Breast epithelium (tissue), 3 donors: ENCODE measurements at regions not wholly inside any gene's neighbourhood (a gene's known extent, or its start where the extent isn't known, plus 50 kb on each side); places are given as distances from the start of the nearest gene placed in this dataset.
"Not testable (repeated sequence)": the region's sequence is repeated elsewhere in the genome, so short reads cannot be mapped to it uniquely, and the experiment has no call there.

Experiments
- POLR2A ChIP-seq: fragments of 450-650 bp; IDR thresholded peaks from one replicate; pipeline ENCODE4 v1.6.1; 2016; ENCODE audit warnings: antibody characterized with exemption, mild to moderate bottlenecking, moderate library complexity
- POLR2AphosphoS5 ChIP-seq, 3 donors: sonication (generic); formaldehyde crosslinking; IDR thresholded peaks; one replicate each; pipeline ENCODE4 v1.6.1; 2017; ENCODE audit warnings: antibody characterized with exemption in 3 of 3

DNA sequence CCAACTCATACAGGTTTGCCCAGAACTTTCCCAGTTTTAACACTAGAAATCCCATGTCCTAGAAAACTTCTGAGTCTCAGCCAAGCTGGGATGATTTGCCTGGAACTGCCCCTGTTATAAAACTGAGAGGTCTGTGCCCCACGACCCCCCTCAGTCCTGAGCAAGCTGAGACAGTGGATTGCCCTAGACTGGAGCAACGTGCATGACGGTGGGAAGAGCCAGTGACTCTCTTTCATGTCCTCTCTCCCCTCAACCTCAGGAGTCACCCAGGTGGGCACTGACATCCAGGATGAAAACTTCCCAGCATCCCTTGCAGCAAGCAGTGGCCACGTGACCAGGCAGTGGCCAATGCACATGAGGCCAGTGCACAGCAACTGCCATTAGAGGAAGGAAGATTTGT lies 329.7 kb downstream of the PREX1 start:
- TF ChIP-seq POLR2A; POLR2AphosphoS5 (IDR thresholded peaks at IDR 0.05): not testable (repeated sequence)
